K562 (cell line): ENCODE measurements at regions not wholly inside any gene's neighbourhood (a gene's known extent, or its start where the extent isn't known, plus 50 kb on each side); places are given as distances from the start of the nearest gene placed in this dataset.

ENCODE experiments used
- ATAC-seq: fragments of 200-7000 bp; cut with Tn5 transposase; 3 replicates; pipeline ENCODE4 v1.9.1; 2020; ENCODE audit warnings: moderate library complexity
- BruUV-seq: library from RNA; stranded (reverse); fragments of 400-500 nt; replicated peaks from 2 replicates; lab custom pipeline; 2021; lab: Mats Ljungman, UMichigan
- CTCF ChIA-PET: fragments of 300-600 bp; formaldehyde crosslinking; extraction: SDS; loops from one replicate; lab custom pipeline; 2021; ENCODE audit warnings: low intra/inter-chr PET ratio; lab: Yijun Ruan, JAX
- POLR2A ChIA-PET: fragments of 300-600, 350-650 bp; sonication (Branson Sonifier 250); formaldehyde crosslinking; extraction: SDS; loops from one replicate; lab custom pipeline; 2021; ENCODE audit warnings: antibody characterized with exemption, inconsistent platforms; lab: Yijun Ruan, JAX
- DNase-seq, 4 experiments: peaks; one replicate each; pipeline versions ENCODE4 v3.0.0 to v3.0.0-alpha.2; 2011 to 2018; ENCODE audit warnings: low spot score in 3 of 4, mixed read lengths in 3 of 4; ENCODE audit errors: extremely low read depth in 1 of 4
- FAIRE-seq: peaks from 2 replicates; lab custom pipeline; 2011; peaks lifted over from hg19 to GRCh38; lab: Jason Lieb, UNC
- H2AFZ ChIP-seq: 2 replicates; pipeline ENCODE4 v1.6.0; 2011; ENCODE audit warnings: low read depth, low read length, control low read depth, inconsistent platforms
- H3K27ac ChIP-seq: fragments of 200-600 bp; 3 replicates; pipeline ENCODE4 v1.8.0; 2011; ENCODE audit warnings: low read depth, mild to moderate bottlenecking, control low read depth, inconsistent platforms, low read length, moderate library complexity, mixed read lengths; ENCODE audit errors: extremely low read depth
- H3K27me3 ChIP-seq, 2 experiments: fragments of 300-600 bp in 1 of 2; 2 replicates in 1 of 2; 3 replicates in 1 of 2; pipeline versions ENCODE4 v1.6.0 to v1.8.0; 2011; ENCODE audit warnings: inconsistent platforms in 2 of 2, low read length in 2 of 2, mild to moderate bottlenecking in 1 of 2, mixed read lengths in 1 of 2, moderate library complexity in 1 of 2; ENCODE audit not compliant: control insufficient read depth in 2 of 2, insufficient read depth in 2 of 2
- H3K36me3 ChIP-seq: fragments of 300-600 bp; 3 replicates; pipeline ENCODE4 v1.8.0; 2011; ENCODE audit warnings: mild to moderate bottlenecking, low read length, inconsistent platforms; ENCODE audit not compliant: control insufficient read depth, insufficient read depth
- H3K4me1 ChIP-seq, 2 experiments: fragments of 200-600 bp in 1 of 2; replicated peaks in 1 of 2; 2 replicates in 1 of 2; 3 replicates in 1 of 2; pipeline versions ENCODE4 v1.5.1 to v1.8.0; 2011; ENCODE audit warnings: inconsistent platforms in 2 of 2, low read length in 2 of 2, mild to moderate bottlenecking in 1 of 2, mixed read lengths in 1 of 2, moderate library complexity in 1 of 2; ENCODE audit not compliant: control insufficient read depth in 2 of 2, insufficient read depth in 2 of 2
- H3K4me2 ChIP-seq: 2 replicates; pipeline ENCODE4 v1.6.1; 2011; ENCODE audit warnings: low read length, control low read depth, inconsistent platforms, mixed read lengths; ENCODE audit not compliant: insufficient read depth
- H3K4me3 ChIP-seq: fragments of 200-600 bp; sonication (generic), shearing (Covaris generic); 2 replicates; pipeline ENCODE4 v1.5.1; 2016; ENCODE audit warnings: control low read depth, inconsistent platforms
- H3K79me2 ChIP-seq: fragments of 200-600 bp; 3 replicates; pipeline ENCODE4 v1.8.0; 2011; ENCODE audit warnings: low read length, inconsistent platforms; ENCODE audit not compliant: control insufficient read depth, insufficient read depth
- H3K9ac ChIP-seq, 2 experiments: 2 replicates each; pipeline versions ENCODE4 v1.6.0 to v1.6.1; 2011; ENCODE audit warnings: low read depth in 2 of 2, low read length in 2 of 2, control low read depth in 1 of 2, inconsistent platforms in 1 of 2, mild to moderate bottlenecking in 1 of 2, mixed read lengths in 1 of 2; ENCODE audit not compliant: insufficient read depth in 1 of 2
- H3K9me1 ChIP-seq: one replicate; pipeline ENCODE4 v1.6.0; 2011; ENCODE audit warnings: inconsistent platforms, mild to moderate bottlenecking, low read length, moderate library complexity; ENCODE audit not compliant: control insufficient read depth, insufficient read depth
- H3K9me3 ChIP-seq: replicated peaks from 2 replicates; pipeline ENCODE4 v1.5.1; 2011; ENCODE audit warnings: low read depth, low read length, inconsistent platforms; ENCODE audit not compliant: control insufficient read depth, insufficient read depth
- H4K20me1 ChIP-seq: replicated peaks from 2 replicates; pipeline ENCODE4 v1.6.1; 2011; ENCODE audit warnings: low read length, inconsistent platforms, mixed read lengths; ENCODE audit not compliant: control insufficient read depth, insufficient read depth
- CHD1 ChIP-seq: fragments of 200-600 bp; sonication (generic); IDR thresholded peaks from one replicate; pipeline ENCODE4 v1.6.1; 2012; ENCODE audit warnings: mild to moderate bottlenecking, moderate library complexity, low read length, inconsistent platforms
- ESRRB ChIP-seq: fragments of 250-450 bp; sonication (Bioruptor Pico); IDR thresholded peaks from 2 replicates; pipeline ENCODE4 v1.5.0; 2020; ENCODE audit warnings: mild to moderate bottlenecking, moderate library complexity, borderline replicate concordance
- WGBS: fragments of 100-300 bp; shearing (Covaris generic); methylation state at CpG from one replicate; pipeline ENCODE4 v1.1.6; 2016; ENCODE audit warnings: low coverage, mixed read lengths; ENCODE audit not compliant: insufficient coverage; ENCODE audit errors: missing lambda C conversion rate; 5-methylcytosine and 5-hydroxymethylcytosine counted together
- in situ Hi-C: fragments of 300-500 bp; cut with MboI; formaldehyde crosslinking; loops from 4 replicates; pipeline ENCODE4 v1.15.0; 2018; ENCODE audit warnings: inconsistent platforms, mixed read lengths
- intact Hi-C: fragments of 100-400 bp; cut with micrococcal nuclease; formaldehyde crosslinking; loops from 2 replicates; pipeline ENCODE4 v1.14.2; 2022
- TF ChIP-seq, protein P1 (sequence below): sonication (generic); formaldehyde crosslinking; IDR thresholded peaks from 2 replicates; pipeline ENCODE4 v1.8.0; 2022; ENCODE audit warnings: mild to moderate bottlenecking, missing genetic modification reagents
- TF ChIP-seq, protein P2 (sequence below), 3 experiments: IDR thresholded peaks in 2 of 3; conservative IDR thresholded peaks in 1 of 3; 2 replicates each; pipeline ENCODE4 v1.5.1; 2011 to 2012; ENCODE audit warnings: low read length in 3 of 3, mild to moderate bottlenecking in 3 of 3, control low read depth in 2 of 3, improper control_type of control experiment in 1 of 3, inconsistent platforms in 1 of 3, low read depth in 1 of 3, mixed read lengths in 1 of 3, moderate library complexity in 1 of 3; ENCODE audit not compliant: insufficient read depth in 2 of 3

DNA sequence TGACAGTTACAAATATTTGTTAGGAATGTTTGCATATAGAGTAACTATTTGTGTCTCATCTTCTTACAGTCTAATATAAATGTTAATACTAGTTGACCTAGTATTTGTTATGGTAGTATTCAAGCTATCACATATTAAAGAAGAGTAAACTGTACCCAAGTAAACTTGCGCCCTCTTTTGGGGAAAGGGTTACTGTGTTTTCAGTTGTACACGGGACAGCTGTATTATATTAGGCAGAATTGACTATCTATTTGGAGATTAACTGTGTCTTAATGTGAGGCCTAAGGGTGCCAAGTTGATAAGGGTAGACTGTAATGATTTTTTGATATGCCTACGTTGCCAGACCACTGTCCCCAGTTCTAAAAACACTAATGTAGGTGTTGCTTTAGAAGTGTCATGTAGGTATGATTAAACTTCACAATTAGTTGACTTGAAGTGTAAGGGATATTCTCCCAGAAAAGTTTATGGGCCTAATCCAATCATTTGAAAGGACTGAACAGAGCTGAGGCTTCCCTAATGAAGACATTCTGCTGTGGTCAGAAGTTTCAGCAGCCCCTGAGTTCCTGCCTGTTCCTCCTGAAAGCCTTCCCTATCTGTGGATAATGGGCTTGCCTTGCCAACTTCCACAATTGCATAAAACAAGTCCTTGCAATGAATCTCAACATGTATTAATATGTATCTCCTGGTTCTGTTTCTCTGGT, 172.8 kb upstream of the CXCL13 start:
- FAIRE-seq (no peak), ATAC-seq (no peak), DNase-seq (peak in 1 of 4 experiments; percentile 2)
- Histone ChIP-seq H3K79me2 (no peaks in the 10 kb centered on the region), H3K9me1 (no peaks in the 10 kb centered on the region), H3K27me3 (no peaks in the 10 kb centered on the region; a peak in 1 of 5 replicates), H3K27ac (no peak overlapping the region), H3K9me3 (no peaks in the 10 kb centered on the region), H3K4me2 (no peak overlapping the region), H3K9ac (no peak overlapping the region), H3K4me3 (no peak overlapping the region), H2AFZ (no peak overlapping the region), H3K4me1 (no peaks in the 10 kb centered on the region), H4K20me1 (no peaks in the 10 kb centered on the region), H3K36me3 (no peaks in the 10 kb centered on the region)
- in situ Hi-C loops = no loop called here
- WGBS = 2% methylated on average over 3 of the region's 3 CpGs
- TF ChIP-seq, protein P1, sequence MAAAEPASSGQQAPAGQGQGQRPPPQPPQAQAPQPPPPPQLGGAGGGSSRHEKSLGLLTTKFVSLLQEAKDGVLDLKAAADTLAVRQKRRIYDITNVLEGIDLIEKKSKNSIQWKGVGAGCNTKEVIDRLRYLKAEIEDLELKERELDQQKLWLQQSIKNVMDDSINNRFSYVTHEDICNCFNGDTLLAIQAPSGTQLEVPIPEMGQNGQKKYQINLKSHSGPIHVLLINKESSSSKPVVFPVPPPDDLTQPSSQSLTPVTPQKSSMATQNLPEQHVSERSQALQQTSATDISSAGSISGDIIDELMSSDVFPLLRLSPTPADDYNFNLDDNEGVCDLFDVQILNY (CRISPR knock-in tag) = no peak
- TF ChIP-seq ESRRB (CRISPR knock-in tag) = no peak
- TF ChIP-seq CHD1 = no peak
- TF ChIP-seq, protein P2, sequence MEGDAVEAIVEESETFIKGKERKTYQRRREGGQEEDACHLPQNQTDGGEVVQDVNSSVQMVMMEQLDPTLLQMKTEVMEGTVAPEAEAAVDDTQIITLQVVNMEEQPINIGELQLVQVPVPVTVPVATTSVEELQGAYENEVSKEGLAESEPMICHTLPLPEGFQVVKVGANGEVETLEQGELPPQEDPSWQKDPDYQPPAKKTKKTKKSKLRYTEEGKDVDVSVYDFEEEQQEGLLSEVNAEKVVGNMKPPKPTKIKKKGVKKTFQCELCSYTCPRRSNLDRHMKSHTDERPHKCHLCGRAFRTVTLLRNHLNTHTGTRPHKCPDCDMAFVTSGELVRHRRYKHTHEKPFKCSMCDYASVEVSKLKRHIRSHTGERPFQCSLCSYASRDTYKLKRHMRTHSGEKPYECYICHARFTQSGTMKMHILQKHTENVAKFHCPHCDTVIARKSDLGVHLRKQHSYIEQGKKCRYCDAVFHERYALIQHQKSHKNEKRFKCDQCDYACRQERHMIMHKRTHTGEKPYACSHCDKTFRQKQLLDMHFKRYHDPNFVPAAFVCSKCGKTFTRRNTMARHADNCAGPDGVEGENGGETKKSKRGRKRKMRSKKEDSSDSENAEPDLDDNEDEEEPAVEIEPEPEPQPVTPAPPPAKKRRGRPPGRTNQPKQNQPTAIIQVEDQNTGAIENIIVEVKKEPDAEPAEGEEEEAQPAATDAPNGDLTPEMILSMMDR (IDR thresholded peaks at IDR 0.05 in 2 of 3, conservative IDR thresholded peaks at IDR 0.05 in 1 of 3; ENCODE audit: insufficient read depth in 2 of 3, low read depth in 1 of 3, low read length in 3 of 3) = peak in 1 of 3 experiments; percentile 35; a peak in 2 of 6 replicates
- POLR2A ChIA-PET = no interaction called here
- no TSS peak for BruUV-seq
- intact Hi-C loops = loop anchor here (1.0 to 5.0 kb wide), 2 partner anchors 48 to 66 kb away; no protein-coding TSS in a partner anchor
- CTCF ChIA-PET = interaction anchor here (1.3 kb wide), 1 partner anchor 48 kb away, joined by 4 read pairs; no protein-coding TSS in a partner anchor
